Hindlimb muscle (tissue), 1 donor: ENCODE measurements at regions not wholly inside any gene's neighbourhood (a gene's known extent, or its start where the extent isn't known, plus 50 kb on each side); places are given as distances from the start of the nearest gene placed in this dataset.

Experiments used
- DNase-seq: peaks from one replicate; pipeline ENCODE4 v3.0.0-alpha.2; 2013

DNA sequence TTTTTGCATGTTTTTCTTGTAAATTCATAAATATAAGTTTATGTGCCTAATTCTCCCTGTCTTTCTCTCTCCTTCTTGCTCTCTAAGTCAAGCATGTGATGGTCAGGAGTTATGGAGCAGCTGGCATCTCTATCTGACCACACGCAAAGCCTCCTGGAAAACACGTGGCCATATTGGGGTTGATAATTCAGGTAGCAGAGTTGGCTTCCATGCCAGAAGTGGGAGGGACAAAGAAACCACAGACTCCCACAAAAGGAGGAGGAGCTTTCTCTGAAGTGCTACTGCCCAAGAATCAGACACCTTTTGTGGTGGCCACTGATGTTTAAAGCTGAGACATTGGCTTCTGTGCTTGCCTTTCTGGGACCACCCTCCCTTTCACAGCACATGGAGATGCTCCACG is 517.6 kb upstream of the TMEM132C start:
- DNase-seq: no peak

DNA sequence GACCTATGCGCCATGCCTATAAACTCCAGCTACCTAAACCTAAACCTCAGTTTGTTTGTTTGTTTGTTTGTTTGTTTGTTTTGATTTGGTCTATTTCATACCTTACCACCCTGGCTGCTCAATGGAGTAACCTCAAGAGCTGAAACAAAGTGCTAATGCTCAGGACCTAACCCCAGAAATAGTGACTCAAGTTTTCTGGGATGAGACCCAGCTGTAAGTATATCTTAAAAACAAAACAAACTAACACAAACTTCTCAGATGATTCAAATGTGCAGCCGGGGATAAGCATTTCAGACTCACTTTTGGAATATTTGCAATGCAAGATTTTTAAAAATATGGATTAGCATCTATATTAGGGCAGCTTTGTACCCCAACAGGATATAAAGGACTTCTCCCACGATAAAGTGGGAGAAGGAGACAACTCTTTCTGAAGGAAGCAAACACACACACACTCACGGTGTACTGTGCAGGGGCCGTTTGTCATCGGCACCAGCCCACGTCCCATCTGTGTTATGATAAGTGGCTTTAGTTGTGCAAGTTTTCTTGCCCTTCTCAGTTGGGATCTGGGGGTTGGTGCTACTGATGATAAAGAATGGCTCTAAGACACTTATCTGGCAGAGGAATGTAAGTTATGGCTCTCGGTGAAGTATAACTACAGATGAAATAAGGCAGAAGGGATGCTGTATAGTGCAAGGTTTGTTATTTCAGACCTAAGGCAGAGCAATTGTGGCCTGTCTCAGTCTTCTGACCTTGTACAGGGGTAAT is 516.7 kb upstream of the TMEM132C start:
- DNase-seq: no peak

DNA sequence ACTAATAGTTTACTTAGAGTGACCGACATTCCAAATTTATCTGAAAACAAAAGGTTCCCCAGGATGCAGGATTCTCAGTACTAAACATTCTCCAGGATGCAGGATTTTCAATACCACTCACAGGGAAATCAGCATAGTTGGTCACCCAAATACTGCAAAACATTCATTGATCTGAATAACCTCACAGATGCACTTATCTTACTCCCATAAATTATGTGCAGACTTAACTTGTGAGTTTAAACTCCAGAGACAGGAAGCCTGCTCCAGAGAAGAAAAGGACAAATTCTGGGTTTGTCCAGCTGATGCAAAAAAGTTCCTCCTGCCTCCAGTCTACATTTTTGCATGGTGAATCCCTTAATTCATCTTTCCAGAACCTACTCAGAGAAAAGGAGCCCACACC is 514.2 kb upstream of the TMEM132C start:
- no peak for DNase-seq

DNA sequence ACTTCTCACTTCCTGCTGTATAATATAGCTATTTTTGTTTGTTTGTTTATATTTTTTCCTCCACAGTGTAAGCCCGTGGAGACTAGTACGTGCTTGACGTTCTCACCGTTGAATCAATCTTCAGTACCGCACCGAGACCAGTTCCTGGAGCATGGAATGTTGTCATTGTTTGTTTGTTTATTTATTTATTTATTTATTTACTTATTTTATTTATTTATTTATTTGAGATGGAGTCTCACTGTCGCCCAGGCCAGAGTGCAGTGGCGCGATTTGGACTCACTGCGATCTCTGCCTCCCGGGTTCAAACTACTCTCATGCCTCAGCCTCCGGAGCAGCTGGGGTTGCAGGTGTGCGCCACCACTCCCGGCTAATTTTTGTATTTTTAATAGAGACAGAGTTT is 506.6 kb upstream of the TMEM132C start:
- no peak for DNase-seq

DNA sequence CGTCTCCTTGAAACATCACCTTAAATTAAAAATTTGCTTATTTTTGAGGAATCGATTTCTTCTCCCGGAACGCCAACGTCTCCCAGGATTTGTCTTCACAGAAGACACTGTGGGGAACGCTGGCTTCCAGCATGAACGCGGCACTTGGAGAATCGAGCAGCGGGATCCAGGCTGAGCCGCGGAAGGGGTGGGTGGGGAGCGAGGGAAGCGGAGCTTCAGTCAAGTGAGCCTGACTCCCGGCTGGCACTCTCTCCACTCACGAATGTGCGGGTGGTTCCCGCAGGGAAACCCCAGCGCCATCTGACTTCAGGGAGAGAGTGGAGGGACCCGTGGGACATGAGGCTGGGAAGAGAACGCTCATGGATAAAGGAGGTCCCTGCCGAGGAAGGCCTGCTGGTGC is 506.0 kb upstream of the TMEM132C start:
- no peak for DNase-seq

DNA sequence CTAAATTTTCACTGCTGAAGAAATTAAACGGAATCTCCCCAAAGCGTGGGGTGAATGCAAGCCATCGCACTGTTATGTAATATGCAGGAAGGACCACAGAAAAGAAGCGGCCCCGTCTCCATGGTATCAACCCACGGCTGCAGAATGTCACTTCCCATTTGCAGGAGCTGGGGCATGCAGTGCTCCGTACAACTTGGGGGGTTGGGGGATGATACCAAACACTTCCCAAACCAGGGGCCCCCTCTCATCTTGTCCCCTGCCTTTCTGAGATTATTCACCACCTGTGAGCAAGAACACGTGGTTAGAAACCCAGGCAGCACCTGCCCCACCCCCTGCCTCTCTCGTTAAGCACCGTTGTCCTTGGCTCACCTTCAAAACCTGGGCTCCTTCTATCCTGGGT is 505.1 kb upstream of the TMEM132C start:
- no peak for DNase-seq

DNA sequence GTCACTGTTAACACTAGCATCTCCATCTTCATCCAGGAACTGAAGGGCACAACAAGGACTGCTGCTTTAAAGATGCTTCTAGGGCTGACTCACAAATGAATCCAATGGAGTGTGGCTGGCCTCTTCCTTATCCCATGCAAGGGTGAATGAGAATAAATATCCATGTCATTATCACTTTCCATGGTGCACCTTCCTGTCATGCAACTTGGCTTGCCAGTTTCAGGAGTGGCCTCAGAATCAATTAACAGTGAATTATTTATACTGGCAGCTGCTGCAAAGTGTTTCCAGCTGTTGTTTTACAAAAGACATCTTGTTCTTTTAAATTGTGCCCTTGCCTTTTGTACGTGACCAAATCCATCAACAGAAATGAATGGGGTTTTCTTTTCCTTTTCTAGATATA is 499.3 kb upstream of the TMEM132C start:
- no peak for DNase-seq

DNA sequence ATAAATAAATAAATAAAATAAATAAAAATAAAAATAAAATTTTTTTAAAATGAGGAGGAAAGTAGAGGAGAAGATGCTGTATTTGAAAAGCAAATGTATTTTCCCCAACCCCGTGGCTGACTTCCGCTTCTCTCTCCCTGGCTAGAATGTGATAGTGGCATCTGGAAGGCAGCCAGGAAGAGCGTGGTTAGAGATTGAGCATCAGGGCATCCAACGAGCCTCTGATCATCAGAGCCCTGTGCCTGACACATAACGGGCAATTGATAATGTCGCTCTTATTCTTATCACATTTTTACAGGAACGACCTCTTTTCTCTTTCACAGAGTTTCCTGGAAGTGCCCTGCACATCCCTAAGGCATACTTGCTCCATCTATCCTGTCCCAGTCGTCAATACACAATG is 496.9 kb upstream of the TMEM132C start:
- DNase-seq: no peak

DNA sequence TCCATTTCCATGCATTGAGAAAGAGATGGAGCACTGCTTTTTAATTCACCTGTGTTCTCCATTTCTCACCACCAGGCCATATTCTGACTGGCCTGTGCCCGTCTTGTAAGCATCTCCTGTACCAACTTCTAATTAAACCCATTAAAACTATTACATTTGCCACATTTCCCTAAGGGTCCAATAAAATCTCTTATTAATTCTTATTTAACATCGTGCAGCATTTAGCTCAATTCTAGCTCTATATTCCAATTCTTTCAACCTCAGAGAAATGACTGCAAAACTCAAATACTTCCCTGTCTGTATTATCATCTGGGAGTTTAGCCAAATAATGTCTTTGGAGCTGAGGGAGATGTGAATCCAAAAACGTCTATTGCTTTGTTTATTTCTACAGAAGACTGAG is 495.4 kb upstream of the TMEM132C start:
- no peak for DNase-seq

DNA sequence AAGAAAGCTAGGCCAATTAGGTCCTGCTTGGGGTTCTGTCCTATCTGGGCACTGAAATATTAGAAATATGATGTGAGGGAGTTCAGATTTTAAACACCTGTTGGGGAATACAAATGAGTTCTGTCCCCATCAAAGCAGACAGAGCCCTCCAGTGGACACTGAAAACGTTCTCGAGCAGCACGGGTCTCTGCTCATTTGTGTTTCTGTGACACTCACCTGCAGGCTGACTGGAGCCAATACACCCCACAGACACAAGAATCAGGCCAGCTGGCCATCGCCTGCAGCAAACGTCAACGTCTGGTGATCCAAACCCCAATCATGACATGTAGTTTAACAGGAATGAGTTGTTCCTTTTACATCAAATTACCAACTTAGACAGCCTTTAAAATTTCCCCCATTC is 493.4 kb upstream of the TMEM132C start:
- DNase-seq: no peak

DNA sequence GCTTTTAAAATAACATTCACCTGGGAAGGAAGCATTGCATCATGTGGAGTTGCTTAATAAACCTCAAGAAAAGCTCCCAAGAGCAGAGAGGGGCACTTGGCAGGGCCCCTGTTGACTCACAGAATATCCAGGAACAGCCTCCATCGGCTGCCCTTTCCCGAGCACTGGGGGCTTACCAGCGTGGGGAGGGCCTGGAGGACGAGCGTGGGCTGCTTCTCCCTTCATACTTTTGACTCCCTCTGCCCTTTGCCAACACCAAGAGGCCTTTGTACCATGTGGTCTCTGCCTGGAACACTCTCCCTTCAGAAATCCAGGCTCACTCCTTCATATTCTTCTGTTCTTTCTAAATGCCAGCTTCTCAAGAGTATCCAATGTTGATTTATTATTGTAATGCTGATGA is 492.1 kb upstream of the TMEM132C start:
- no peak for DNase-seq

DNA sequence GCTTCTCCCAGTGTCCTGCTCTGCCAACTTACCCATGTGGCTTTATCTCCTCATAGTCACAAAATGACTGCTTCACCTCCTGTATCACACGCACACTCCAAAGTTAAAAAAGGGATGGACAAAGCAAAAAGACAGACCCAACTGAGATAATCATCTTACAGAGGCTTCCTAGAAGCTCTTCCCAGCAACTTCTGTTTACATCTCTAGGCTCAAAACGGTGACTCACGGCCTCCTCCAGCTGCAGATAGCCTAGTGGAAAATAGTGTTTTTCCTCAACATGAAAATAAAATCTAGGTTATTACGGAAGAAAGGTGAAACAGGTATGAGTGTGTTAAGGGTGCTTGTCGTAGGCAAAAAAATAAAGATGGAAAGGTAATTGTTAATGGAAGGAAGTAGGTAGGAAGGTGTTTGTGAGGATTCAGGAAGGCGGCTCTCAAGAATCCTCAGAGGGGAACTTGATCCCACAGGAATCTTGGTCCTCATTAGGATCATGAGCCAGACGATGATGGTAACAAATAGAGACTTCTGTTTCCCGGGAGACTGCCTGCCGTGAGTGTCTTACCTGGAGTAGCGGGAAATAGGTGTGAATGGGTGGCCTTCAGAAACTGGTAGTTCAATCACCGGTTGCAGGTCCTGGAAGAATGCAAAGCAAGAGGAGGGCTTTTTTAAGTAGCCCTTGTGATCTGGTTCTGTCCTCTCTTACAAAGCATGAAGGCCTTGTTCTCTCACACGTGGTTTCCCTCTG is 487.5 kb upstream of the TMEM132C start:
- no peak for DNase-seq

DNA sequence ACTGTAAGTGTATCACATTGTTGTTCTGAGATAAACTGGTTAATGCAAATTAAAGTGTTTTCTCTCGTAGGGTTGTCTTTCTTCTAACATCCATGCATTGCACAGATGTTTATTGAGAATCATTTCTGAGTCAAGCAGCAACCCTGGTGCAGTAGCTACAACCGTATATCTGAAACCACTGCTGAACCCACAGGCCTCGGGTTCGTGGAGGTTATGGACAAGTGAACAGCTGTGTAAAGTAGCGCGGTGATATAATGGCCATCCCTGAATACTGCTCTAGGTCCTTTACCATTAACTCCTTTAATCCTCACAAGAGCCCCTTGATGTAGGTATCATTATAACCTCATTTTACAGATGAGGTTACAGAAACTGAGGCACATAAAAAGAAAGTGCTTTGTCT is 486.1 kb upstream of the TMEM132C start:
- DNase-seq: no peak

DNA sequence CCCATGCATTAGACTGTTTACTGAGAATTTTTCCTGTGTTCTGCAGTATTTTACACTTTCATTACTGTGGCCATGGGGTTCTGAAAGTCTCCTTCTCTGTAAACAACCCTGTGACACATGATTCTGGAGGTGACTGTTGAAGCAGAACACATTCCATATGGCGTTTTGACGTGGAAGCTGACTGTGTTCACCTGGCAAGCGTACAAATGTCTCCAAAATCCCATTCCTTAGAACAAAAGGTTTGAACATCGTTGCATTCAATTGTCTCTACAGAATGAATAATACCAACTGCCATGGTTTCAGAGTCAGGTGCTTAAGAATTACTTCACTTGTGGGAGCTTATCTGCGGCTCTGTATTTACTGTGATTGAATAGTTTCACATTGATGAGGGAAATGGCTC is 485.6 kb upstream of the TMEM132C start:
- no peak for DNase-seq

DNA sequence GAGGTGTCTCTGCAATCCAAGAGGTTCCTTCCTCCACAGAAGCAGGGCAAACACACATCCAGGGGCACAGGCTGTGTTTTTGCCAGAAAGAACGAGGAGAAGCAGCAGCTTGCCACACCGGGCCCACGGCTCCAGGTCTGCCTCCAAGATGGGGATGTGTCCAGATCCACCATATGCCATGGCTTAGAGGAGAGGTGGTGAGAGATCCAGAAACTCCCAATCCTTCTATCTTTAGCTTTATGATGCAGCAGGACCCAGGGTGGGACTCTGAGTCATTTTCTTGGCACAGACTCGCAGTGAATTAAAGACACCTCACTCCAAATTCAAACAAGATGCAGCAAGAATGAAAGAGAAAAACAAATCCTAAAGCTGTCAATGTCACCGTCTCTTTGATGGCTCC is 481.4 kb upstream of the TMEM132C start:
- DNase-seq: peak; percentile 57

DNA sequence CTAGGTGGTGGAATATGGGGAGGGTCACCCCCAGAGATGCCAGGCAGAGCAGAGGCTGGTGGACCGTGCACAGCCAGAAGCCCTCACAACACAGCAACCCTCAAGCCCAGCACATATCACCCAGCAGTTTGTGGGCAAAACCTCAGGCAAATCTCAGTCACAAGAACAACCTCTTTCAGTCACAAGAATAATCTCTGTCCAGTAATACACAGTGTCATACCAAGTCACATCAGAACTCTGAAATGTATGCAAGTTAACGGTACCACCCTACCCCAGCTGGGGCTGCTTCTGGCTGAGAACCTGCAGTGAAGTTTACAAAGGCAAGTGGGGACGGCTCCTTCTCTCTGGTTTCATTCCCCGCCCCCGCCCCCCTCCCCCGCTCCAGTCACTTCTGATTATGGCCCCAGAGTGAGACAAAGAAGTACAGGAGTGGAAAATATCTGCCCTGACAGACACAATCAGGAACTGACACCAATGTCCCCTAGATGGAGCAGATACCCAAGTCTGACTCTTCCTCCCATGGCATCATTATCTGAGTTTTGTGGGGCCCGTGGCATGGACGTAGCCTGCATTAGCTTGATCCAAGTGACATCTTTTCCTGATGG is 480.9 kb upstream of the TMEM132C start:
- no peak for DNase-seq

DNA sequence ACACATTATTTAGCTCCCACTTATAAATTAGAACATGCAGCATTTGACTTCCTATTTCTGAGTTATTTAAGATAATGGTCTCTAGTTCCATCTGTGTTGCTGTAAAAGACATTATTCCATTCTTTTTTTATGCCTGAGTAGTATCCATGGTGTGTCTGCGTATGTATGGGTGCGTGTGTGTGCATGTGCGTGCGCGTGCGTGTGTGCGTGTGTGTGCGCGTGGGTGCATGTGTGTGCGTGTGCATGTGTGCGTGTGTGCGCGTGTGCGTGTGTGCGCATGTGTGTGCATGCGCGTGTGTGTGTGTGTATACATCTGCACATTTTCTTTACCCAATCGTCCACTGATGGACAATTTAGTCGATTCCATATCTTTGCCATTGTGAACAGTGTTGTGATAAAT is 479.4 kb upstream of the TMEM132C start:
- DNase-seq: no peak

DNA sequence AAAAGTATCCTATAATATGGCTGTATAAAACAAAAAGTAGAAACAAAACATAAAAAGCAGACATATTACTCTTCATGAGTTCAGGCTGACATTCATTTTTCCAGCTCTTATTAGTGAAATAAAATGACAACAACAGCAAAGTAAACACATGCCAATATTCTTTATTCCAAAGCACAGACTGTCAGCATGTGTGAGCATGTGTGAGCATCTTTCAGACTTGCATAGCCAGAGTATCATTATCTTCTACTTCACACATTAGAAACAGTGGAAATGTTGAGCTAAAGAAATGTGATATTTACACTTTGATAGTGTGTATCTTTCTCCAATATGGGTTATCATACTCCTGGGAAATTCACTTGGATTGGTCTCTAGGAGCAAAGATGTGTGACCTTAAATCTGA is 476.6 kb upstream of the TMEM132C start:
- no peak for DNase-seq

DNA sequence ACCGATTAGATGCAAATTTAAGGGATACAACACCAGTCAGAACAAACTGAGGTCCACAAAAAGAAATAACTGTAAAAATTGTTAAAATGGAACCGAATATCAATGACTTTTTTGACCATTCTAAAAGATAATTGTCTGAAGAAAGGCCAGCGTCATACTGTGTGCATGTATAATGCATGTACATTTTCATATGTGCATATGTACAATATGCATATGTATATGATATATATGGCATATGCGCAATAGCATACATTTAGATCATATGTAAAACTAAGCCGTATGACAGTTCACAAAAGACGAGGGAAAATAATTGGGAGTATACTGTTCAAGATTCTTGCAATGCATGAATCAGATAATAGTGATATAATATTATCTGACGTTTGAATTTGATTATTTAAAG is 475.8 kb upstream of the TMEM132C start:
- no peak for DNase-seq

DNA sequence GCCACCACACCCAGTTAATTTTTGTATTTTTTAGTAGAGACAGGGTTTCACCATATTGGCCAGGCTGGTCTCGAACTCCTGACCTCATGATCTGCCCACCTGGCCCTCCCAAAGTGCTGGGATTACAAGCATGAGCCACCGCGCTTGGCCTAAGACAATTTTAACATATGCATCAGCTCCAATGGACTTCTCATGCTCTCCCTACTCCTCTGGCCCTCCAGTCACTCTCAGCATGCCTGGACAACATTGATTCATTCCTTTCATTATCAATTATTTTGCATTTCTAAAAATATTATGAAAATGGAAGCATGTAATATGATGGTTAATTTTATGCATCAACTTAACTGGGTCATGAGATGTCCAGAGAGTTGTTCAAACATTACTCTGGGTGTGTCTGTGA is 469.1 kb upstream of the TMEM132C start:
- DNase-seq: no peak

DNA sequence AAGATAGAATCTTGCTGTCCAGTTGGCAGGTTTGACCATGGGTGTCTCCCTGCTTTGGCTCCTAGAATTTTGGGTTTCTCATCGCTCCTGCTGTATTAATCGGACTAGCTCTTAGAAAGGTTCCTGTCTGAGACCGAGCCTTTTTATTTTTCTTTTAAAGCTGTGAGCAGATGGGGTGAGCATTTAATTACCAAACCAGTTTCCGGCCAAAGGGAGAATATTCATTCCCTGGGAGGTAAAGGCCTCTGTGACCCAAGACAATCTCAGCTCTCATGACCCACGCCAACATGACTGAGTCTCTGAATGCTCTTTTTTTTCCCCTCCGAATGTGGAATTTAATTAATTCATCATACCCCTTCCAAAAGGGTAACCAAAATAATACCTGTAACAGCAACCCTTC is 464.7 kb upstream of the TMEM132C start:
- DNase-seq: no peak

DNA sequence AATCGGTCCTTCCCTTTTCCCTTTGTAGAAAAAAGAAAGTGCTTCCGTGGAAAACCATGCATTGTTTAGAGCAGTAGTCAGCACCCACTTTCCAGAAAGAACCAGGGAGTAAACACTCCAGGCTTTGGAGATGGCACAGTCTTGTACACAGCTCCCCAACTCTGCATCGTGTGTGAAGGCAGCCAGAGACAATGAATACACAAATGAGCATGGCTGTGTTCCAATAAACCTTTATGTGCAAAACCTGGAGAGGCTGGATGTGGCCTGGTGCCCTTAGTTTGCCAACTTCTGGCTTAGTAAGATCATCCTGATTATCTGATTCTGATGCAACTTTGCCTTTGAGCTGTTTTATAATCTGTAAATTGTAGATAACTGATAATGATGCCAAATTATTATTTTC is 463.4 kb upstream of the TMEM132C start:
- DNase-seq: no peak

DNA sequence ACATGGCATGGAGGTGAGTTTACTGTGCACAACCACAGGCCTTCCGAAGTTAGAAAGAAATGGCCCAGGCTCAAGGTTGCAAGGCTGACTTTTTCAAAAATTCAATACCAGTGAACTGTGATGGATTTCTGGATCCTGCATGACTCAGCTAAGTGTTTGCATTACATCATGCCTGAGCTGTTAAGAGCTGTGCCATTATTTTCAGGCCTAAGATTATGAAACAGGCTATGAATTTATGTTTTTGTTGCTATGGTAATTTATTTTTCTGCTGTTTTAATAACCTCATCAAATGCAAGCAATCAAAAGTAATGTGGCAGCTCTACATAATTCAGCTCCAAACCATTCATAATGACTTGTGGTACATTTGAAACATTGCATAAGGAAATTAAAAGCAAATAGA is 457.7 kb upstream of the TMEM132C start:
- DNase-seq: peak; percentile 46

DNA sequence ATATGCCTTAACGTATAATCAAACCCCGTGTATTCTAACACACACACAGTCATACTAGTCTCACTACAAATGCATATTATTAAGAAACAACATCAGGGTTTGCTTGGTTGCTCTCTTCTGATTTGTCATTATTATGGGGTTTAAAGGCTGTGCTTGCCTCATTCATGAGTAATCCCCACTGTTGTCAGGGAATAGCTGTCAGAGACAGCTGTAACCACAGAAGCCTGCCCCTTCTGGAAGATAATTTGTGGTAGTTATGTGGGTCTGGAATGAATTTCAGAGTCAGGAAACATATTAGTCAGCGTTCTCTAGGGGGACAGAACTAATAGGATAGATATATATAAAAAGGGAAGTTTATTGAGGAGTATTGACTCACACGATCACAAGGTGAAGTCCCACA is 456.9 kb upstream of the TMEM132C start:
- peak; percentile 57 for DNase-seq
